ENCODE measurements at regions not wholly inside any gene's neighbourhood (a gene's known extent, or its start where the extent isn't known, plus 50 kb on each side); places are given as distances from the start of the nearest gene placed in this dataset.
"Not testable (repeated sequence)": the region's sequence is repeated elsewhere in the genome, so short reads cannot be mapped to it uniquely, and the experiment has no call there.

GRCh38 chr10:33643042-33643441 is 308.6 kb upstream of the NRP1 start:
- no peak for DNase-seq

DNA sequence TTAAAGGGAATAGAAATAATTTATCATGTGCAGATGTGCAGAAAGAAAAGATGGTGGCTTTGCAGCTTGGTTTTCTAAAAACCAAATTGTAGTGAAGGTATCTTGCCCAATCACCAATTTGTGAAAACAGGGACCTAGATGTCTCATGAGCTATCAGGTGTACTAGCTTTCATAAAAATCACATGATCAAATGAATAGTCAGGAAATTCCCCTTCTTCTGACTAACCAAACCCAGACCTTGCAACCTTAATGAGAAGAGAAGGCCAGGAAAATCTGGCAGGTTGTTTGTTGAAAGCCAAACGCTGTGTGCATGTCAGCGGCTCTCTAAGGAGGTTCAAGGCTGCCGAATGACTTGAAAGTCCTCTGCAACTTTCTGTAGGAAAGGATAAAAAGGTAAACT is 304.4 kb upstream of the NRP1 start:
- DNase-seq, result no peak

DNA sequence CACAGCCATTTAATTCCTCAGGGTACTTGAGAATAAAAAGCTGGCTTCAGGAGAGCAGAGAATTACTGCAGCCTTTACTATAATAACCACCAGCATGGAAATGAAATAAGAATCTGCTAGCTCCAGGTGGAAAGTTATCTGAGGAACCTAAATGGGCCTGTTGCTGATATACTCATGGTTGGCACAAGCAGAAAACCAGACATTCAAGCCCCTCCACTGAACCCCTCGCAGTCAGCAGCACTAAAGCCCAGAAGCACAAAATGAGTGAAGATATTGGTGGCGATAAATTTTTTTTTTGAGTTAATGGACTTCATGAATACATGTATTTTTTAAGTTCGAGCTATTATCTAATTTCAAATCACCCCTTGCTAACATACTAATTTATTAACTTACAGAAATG is 303.9 kb upstream of the NRP1 start:
- no peak for DNase-seq

GRCh38 chr10:33635967-33636515 is 301.6 kb upstream of the NRP1 start:
- no peak for DNase-seq

- DNase-seq, result no peak
Measured at GRCh38 chr10:33632432-33632831, 298.0 kb upstream of the NRP1 start.

GRCh38 chr10:33631991-33632390 is 297.5 kb upstream of the NRP1 start:
- no peak for DNase-seq

- DNase-seq, result no peak
Measured at GRCh38 chr10:33630761-33631160, 296.3 kb upstream of the NRP1 start.

DNA sequence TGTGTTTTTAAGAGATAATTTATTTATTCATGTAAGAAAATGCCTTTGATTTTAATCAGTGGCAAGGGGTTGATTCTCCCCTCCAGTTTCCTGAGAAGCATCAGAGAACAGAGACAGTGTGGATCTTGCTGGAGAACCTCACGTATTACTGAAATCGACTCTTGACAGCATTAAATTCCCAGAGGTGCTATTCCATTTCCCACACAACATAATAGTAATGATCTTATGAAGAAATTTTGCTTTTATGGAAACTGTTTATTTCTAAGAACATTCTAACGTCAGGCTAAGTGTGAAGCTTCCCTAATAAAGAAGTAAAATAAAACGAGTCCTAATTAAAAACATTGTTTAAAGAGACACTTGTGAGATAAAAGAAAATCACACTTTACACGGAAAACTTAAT is 293.1 kb upstream of the NRP1 start:
- no peak for DNase-seq

DNA sequence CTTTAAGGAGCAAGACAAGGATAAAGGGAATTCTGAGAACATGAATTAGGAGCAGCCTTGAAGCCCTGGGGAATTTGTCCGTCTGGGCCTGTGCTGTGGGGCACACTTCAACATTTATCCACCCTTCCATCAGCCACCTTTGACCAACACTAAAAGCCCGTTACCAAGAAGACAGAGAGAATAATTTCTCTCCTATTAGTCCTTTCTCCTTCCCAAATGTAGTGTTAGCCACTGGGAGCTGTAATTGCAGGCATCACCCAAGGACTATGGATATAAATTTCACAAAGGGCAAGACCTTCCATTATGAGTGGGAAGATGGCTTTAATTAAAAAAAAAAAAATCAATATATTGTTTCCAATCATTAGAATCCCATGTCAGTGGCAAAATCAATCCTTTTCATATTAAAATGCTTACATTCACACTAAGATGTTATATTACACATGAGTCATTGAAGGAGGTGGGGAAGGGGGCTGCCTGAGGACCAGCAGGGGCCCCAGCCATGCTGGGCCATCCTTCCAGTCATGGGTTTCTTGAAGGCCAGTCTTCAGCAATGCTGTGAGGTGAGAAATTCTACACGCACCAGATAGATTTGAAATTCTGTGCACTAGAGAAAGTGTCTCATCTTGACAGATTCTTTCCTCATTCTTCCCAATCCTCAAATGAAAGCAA is 292.5 kb upstream of the NRP1 start:
- DNase-seq, result no peak

DNA sequence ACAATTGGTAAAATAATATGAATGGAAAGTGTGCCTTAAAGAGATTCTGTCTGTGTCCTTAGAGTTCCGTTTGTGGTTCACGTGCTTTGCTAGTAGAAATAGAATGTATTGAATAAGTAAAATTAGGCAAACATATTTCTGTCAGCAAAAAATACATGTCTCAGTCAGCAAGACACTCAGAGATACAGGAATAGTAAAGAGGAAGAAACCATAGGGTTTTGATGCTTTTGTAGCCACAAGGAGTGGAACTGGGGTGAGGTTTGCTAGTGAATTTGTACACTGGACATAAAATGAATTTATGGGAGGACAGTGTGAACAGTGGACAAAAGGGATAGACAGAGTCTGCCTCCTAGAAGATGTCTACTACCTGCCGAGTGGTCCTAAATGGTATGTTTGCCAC is 289.2 kb upstream of the NRP1 start:
- no peak for DNase-seq

DNA sequence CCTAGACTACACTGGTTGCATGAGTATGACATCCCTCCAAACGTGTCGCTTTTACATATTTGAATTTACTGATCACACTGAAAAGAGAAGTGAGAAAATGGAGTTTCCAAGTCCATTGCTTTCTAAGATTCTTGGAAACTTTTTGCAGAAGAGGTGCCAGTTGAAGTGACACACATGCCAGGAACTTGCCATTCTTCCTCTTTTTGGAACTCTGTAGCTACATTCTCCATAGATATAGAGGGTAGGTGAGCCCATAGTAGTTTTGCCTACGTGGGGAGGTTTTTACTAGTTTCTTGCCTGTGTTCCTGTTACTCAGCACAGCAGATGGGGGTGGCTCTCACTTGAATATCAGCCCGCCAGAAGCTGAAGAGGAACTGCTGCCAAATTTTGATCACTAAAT is 286.6 kb upstream of the NRP1 start:
- no peak for DNase-seq

DNA sequence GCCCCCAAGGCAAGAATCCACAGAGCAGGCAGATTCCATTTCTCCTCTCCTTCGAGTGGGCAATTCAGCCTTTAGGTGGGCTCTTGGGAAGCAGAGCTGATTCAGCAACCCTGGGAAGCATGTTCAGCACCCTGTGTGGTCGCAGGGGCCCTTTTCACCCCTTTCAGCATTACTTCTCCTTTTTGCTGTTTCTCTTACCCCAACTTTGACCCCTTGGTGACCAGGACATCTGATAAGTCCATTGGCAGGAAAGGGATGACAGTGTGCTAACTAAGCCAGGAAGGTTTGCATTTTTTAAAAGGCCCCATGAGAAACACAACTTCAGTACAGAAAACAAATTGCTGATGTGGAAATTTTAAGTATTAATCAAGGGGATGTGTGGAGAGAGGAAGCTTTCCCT is 283.7 kb upstream of the NRP1 start:
- DNase-seq, result no peak

GRCh38 chr10:33617381-33618080 is 283.1 kb upstream of the NRP1 start:
- no peak for DNase-seq

GRCh38 chr10:33616956-33617355 is 282.5 kb upstream of the NRP1 start:
- no peak for DNase-seq

DNA sequence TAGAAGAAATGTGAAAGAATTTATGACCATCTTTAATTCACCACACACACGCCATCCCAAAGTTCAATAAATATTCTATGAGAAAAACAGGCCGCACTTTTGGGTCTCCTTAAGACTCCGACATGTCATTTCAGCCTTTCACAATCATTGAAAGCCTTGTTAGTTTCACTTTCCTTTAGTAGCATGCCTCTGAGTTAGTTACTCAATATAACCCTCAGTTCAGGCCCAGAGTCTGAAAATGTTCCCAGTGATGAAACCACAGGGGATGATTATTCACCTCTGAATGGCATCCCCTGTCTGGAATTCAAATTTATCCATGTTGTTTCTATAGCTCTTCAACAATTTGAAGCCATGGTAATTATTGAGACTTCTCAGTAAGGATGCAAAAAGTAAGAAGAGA is 278.1 kb upstream of the NRP1 start:
- DNase-seq, result peak; percentile 5

DNA sequence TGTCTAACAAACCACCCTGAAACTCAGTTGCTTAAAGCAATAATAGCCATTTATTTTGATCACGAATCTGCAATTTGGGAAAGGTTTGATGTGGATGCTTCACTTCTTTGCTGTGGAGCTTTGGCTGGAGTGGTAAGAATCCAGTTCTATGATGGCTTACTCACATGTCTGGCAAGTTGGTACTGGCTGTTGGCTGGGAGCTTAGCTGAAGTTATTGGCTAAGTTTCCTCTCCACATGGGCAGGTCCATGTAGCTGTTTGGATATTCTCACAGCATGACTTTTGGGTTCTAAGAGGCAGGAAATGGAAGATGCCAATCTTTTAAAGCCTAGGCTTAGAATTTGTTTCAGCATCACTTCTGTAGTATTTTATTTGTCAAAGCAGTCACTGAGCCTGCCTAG is 277.6 kb upstream of the NRP1 start:
- DNase-seq, result no peak

GRCh38 chr10:33611423-33611822 is 277.0 kb upstream of the NRP1 start:
- DNase-seq, result no peak

DNA sequence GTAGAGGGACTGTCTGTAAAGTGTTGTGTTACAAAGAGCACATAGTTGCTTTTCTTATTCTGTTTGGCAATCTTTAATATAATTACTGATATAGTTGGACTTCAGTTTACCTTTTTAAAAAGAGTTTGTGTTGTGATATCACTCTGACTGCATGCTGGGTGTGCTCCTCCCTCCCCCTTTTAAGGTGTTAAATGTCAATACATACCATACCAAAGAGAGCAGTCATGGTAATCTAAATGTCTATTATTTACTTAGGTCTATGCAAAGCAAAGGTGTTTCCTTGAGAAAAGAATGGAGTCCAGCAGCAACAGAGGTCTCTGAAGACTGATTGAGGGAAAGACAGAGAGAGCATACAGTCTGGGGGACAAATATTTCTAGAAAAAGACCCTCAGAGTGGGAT is 275.1 kb upstream of the NRP1 start:
- DNase-seq, result no peak

DNA sequence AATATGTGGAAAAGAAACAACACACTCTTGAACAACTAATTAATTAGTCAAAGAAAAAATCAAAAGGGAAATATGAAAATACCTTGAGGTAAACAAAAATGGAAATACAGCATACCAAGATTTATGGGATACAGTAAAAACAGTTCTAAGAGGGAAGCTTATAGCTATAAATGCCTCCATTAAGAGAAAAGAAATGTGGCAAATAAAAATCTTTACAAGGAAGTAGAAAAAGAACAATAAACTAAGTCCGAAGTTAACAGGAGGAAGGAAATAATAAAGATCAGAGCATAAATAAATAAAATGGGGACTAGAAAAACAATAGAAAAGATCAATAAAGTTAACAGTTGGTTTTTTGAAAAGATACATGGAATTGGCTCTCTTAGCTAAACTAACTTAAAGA is 267.8 kb upstream of the NRP1 start:
- DNase-seq, result no peak

- DNase-seq, result no peak
Measured at GRCh38 chr10:33600381-33600780, 265.9 kb upstream of the NRP1 start.

- no peak for DNase-seq
Measured at GRCh38 chr10:33596422-33596821, 262.0 kb upstream of the NRP1 start.

GRCh38 chr10:33594475-33594874 is 260.0 kb upstream of the NRP1 start:
- no peak for DNase-seq

DNA sequence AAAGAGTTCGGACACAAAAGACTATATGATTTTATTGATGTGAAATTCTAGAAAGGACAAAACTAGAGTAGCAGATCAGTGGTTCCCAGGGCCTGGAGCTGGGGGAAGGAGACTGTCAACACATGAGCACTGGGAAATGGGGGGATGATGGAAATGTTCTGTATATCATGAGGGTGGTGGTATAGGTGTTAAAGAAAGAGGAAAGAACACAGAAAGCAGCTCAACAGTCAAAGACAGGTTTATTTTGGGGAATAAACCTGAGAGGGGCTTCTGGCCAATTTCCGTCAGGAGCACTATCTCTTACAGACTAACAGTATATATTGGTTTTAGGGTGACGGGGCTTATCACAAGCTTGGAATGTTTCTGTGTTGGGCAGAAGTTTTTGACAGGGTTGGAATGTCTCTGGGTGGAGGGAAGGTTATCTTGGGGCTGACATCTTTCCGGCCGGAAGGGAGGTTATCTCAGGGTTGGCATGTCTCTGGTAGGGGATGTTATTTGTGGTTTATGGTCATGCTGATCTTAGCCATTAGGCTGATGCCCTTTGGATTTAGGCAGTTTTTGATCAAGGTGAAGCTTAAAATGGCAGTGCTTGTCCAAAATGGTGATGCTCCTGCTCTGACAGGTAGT is 254.6 kb upstream of the NRP1 start:
- DNase-seq, result no peak

DNA sequence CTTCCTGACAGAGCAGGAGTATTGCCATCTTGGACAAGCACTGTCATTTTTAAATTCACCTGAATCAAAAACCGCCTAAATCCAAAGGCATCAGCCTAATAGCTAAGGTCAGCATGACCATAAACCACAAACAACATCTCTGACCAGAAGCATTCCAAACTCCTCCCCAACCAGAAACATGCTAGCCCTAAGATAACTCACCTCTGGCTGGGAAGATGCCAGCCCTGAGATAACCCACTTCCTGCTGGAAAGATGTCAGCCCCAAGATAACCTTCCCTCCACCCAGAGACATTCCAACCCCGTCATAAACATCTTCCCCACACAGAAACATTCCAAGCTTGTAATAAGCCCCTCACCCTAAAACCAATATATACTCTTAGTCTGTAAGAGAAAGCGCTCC is 250.1 kb upstream of the NRP1 start:
- DNase-seq, result not testable (repeated sequence)

All from central memory CD4-positive, alpha-beta T cell (primary cell).